IPS-18c (cell line): ENCODE measurements at regions not wholly inside any gene's neighbourhood (a gene's known extent, or its start where the extent isn't known, plus 50 kb on each side); places are given as distances from the start of the nearest gene placed in this dataset.
"Not testable (repeated sequence)": the region's sequence is repeated elsewhere in the genome, so short reads cannot be mapped to it uniquely, and the experiment has no call there.

Experiments used
- H3K4me3 ChIP-seq: 2 replicates; pipeline ENCODE4 v1.7.0; 2013; ENCODE audit warnings: low read depth, mild to moderate bottlenecking, low read length, moderate library complexity; ENCODE audit not compliant: insufficient read depth
- H3K9me3 ChIP-seq: one replicate; pipeline ENCODE4 v1.6.1; 2013; ENCODE audit warnings: mild to moderate bottlenecking, low read length, moderate library complexity; ENCODE audit not compliant: control insufficient read depth, insufficient read depth

GRCh38 chr5:28313321-28313951 is 1275.0 kb upstream of the CDH9 start:
- H3K4me3 ChIP-seq: no peak overlapping the region

DNA sequence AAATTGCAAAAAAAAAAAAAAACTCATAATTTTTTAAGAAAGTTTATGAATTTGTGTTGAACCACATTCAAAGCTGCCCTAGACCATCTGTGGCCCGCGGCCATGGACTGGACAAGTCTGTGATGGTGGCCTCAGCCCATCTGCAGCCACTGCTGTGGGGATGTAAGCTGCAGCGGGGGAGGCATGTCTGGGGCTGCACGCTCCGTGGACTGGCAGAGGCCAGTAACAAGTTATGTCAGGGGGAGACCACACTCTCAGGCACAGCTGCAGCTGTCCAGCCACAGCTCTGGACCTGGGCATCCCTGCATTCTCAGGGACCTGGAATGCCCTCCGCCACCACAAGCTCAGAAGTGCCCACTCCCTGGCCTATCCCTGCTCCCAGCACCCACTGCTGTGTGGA is 1272.3 kb upstream of the CDH9 start:
- no peak overlapping the region for H3K4me3 ChIP-seq
- no peaks in the 10 kb centered on the region for H3K9me3 ChIP-seq

More at GRCh38 chr5:28313321-28313951, 1275.0 kb upstream of the CDH9 start:
- no peaks in the 10 kb centered on the region for H3K9me3 ChIP-seq

GRCh38 chr5:28305891-28306290 is 1267.5 kb upstream of the CDH9 start:
- no peak overlapping the region for H3K4me3 ChIP-seq
- H3K9me3 ChIP-seq: no peaks in the 10 kb centered on the region

GRCh38 chr5:28301712-28302111 is 1263.3 kb upstream of the CDH9 start:
- Histone ChIP-seq H3K4me3 (no peak overlapping the region), H3K9me3 (no peaks in the 10 kb centered on the region)

DNA sequence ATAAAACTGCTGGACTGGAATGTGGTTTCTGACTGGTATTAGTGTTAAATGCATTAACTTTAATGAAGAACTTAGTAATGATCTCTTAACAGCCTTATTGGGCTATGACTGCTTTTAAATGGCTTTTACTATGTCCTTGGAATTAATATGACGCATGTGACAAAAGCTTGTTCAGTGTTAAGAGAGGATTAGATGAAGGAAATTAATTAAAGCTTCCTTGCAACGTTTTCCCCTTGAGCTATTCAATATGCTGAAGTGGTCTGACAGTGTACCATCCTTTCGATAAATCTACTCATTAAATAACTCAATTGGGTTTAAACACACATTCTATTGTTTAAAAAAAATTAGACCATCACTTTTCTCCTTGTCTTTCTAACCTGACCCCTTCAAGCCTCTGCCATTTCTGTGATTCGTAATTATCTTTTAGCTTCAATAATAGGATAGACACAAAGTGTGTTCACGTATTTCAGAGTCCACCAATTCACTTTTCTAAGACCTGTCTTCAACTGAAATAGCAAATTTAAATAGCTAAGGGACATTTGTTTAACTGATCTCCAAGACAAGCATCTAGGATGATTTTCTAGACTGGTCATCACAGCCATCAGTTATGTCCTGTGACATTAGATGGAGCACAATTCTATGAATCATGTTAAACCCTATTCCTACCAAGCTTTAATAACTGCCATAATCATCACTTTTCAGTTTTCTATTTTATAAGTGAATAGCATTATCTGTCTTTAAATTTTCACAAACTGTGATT is 1258.0 kb upstream of the CDH9 start:
- no peak overlapping the region for H3K4me3 ChIP-seq

GRCh38 chr5:28287021-28287420 is 1248.6 kb upstream of the CDH9 start:
- H3K9me3 ChIP-seq, H3K4me3 ChIP-seq: not testable (repeated sequence)

More for the DNA sequence above, 1258.0 kb upstream of the CDH9 start:
- no peaks in the 10 kb centered on the region for H3K9me3 ChIP-seq

DNA sequence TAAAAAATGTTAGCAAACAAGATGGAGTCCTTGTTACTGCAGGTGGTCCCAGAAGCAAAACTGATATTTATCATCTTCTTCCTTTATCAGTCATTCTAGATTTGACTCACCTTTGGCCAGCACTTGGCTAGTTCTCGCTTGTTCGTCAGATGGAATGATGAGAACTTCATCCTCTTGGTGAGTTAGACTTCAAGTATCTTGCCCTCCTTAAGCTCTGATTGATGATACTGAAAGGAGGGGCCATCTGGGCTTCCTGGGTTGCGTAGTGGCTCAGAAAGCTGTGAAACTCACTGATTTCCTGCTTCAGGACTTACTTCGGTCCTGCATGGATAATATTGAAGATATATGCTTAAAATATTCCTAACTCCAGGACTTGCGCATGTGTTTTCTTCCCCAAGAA is 1248.2 kb upstream of the CDH9 start:
- H3K9me3 ChIP-seq: no peaks in the 10 kb centered on the region
- no peak overlapping the region for H3K4me3 ChIP-seq

DNA sequence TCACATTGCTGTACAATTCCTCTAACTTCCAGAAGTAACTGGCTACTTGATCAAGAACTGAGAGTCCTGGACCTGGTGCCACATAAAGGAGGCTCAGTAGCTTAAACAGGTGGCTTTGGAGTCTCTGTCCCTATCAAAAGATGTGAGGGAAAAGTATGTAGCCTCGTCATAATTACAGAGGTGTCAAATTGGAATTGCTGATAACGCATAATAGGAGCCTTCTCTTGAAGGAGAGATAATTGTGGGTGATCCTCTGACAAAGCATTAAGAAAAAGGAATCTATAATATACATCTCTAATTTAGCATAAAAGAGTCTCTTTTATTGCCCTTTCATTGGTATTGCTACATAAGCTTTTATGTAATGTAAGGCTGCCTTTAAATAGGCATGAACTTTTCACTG is 1246.4 kb upstream of the CDH9 start:
- H3K4me3 ChIP-seq: no peak overlapping the region
- no peaks in the 10 kb centered on the region for H3K9me3 ChIP-seq

DNA sequence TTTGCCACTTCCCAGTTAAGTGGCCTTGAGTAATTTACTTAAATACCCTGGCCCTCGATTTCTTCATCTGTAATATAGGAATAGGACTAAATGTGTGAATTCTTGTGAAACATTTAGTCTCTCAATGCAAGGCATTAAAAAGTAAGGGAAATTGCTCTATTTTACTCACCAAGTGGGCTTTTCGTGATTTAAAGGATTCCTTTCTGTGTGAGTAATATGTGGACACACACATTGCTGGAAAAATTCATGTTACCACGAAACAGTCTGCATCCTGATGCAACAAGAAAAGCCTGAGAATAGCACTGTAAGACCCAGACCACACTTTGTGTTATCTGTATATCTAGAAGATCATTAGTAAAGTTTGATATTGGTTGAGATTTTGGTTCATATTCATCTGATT is 1243.0 kb upstream of the CDH9 start:
- H3K9me3 ChIP-seq: no peaks in the 10 kb centered on the region
- no peak overlapping the region for H3K4me3 ChIP-seq

DNA sequence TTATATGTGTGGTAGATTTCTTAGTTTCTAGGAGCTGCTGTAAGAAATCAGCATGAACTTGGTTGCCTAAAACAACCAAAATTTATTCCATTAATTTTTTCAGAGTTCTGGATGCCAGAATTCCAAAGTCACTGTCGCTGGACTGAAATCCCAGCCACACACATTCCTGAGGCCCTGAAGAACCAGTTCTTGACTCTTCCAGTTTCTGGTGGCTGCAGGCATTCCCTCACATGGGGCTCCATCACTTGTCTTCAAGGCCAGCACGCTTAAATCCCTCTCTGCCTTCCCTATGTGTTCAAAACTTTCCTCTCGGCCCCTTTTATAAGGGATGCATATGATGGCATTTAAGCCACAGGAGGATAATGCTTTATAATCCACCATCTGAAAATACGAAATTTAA is 1237.5 kb upstream of the CDH9 start:
- no peak overlapping the region for H3K4me3 ChIP-seq
- H3K9me3 ChIP-seq: no peaks in the 10 kb centered on the region

GRCh38 chr5:28269978-28270377 is 1231.6 kb upstream of the CDH9 start:
- no peaks in the 10 kb centered on the region for H3K9me3 ChIP-seq

GRCh38 chr5:28265877-28266276 is 1227.5 kb upstream of the CDH9 start:
- no peaks in the 10 kb centered on the region for H3K9me3 ChIP-seq
- H3K4me3 ChIP-seq: no peak overlapping the region

More at GRCh38 chr5:28269978-28270377, 1231.6 kb upstream of the CDH9 start:
- H3K4me3 ChIP-seq: no peak overlapping the region

- Histone ChIP-seq H3K4me3 (no peak overlapping the region), H3K9me3 (no peaks in the 10 kb centered on the region)
These were observed 1216.5 kb upstream of the CDH9 start for GRCh38 chr5:28254846-28255245.

GRCh38 chr5:28253431-28253830 is 1215.0 kb upstream of the CDH9 start:
- H3K4me3 ChIP-seq: no peak overlapping the region

DNA sequence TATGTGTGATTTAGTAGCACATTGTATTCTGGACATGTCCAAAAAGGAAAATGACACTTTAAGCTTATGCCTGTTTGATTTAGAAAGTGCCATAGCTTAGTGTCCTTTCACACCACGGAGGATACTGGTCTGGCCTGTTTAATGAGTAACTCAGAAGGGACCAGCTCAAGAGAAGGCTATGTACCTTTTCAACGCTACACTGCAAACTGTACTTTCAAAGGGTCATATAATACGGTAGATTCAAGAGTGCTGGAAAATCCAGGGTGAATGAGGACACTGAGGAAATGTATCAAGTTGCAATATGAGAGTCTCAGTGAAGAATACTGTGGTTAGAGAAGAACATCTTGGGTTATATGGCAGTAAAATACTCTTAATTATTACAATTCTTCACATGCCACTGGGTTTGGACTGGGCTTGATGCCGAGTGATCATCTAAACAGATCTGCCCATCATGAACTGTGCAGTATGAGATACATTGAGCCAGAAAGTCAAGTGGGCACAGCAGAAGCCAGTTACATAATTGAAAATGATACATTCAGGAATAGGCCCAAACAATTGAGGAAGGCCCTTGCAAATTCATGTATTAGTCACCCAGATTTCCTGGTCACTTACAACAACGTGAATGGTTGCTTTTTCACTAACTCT is 1211.5 kb upstream of the CDH9 start:
- no peaks in the 10 kb centered on the region for H3K9me3 ChIP-seq
- no peak overlapping the region for H3K4me3 ChIP-seq

More at GRCh38 chr5:28253431-28253830, 1215.0 kb upstream of the CDH9 start:
- H3K9me3 ChIP-seq: no peaks in the 10 kb centered on the region

DNA sequence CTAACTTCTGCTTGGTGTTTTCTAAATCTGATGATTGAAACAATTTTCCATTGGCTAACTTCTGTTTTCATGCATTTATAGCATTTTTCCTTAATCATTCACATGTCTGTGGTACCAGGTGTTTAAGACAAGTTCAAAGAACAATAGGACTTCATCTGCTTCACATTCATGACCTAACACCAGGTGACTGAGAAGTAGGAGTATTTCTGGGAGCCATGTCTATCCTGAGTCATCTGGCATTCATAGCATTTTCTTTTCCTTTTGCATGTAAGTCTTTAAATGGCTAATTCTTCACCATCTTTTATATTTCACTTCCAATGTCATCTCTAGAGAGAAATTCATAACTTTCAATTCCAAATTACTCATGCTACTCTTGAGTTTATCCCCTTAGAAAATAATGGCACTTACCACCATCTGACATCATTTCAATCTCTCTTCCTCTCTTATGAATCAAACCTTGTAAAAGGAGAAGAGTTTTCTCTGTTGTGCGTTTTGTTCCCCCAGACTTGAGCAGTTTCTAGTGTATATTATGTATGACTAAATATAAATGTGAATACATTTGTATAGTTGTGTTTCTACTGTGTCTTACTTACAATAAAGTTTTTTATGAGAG is 1196.1 kb upstream of the CDH9 start:
- Histone ChIP-seq H3K9me3 (no peaks in the 10 kb centered on the region), H3K4me3 (no peak overlapping the region)

GRCh38 chr5:28226407-28226806 is 1188.0 kb upstream of the CDH9 start:
- H3K9me3 ChIP-seq: no peaks in the 10 kb centered on the region
- H3K4me3 ChIP-seq: no peak overlapping the region

DNA sequence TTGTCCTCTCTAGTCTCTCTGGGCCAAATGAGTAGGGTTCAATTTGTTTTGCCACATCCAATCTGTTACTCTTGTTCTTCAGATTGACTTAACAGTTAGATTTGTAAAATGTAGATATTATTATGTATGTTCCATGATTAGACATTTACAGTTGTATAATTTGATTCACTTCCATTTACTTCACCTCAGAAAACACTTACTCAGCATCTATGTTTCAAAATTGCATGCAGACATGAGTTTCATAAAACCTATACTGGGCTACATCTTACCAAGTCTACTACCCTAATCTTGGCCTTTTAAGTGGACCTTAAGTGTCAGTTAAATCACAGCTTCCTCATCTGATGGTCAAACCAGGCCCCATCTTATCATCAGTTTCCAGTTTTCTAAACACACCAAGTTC is 1181.2 kb upstream of the CDH9 start:
- no peaks in the 10 kb centered on the region for H3K9me3 ChIP-seq

More for the DNA sequence above, 1181.2 kb upstream of the CDH9 start:
- H3K4me3 ChIP-seq: no peak overlapping the region
